Rectal smooth muscle tissue (tissue), 1 donor: ENCODE measurements at regions not wholly inside any gene's neighbourhood (a gene's known extent, or its start where the extent isn't known, plus 50 kb on each side); places are given as distances from the start of the nearest gene placed in this dataset.

ENCODE experiments used
- H3K27ac ChIP-seq: one replicate; pipeline ENCODE4 v1.7.0; 2013; ENCODE audit warnings: low read depth, low read length, inconsistent platforms
- H3K27me3 ChIP-seq: one replicate; pipeline ENCODE4 v1.7.0; 2013; ENCODE audit warnings: low read length; ENCODE audit not compliant: control insufficient read depth, insufficient read depth
- H3K36me3 ChIP-seq: one replicate; pipeline ENCODE4 v1.7.0; 2013; ENCODE audit warnings: low read length; ENCODE audit not compliant: control insufficient read depth, insufficient read depth
- H3K4me1 ChIP-seq: one replicate; pipeline ENCODE4 v1.7.0; 2013; ENCODE audit warnings: low read length; ENCODE audit not compliant: control insufficient read depth, insufficient read depth
- H3K4me3 ChIP-seq: one replicate; pipeline ENCODE4 v1.7.0; 2013; ENCODE audit warnings: low read length
- H3K9ac ChIP-seq: one replicate; pipeline ENCODE4 v1.7.0; 2013; ENCODE audit warnings: low read length

DNA sequence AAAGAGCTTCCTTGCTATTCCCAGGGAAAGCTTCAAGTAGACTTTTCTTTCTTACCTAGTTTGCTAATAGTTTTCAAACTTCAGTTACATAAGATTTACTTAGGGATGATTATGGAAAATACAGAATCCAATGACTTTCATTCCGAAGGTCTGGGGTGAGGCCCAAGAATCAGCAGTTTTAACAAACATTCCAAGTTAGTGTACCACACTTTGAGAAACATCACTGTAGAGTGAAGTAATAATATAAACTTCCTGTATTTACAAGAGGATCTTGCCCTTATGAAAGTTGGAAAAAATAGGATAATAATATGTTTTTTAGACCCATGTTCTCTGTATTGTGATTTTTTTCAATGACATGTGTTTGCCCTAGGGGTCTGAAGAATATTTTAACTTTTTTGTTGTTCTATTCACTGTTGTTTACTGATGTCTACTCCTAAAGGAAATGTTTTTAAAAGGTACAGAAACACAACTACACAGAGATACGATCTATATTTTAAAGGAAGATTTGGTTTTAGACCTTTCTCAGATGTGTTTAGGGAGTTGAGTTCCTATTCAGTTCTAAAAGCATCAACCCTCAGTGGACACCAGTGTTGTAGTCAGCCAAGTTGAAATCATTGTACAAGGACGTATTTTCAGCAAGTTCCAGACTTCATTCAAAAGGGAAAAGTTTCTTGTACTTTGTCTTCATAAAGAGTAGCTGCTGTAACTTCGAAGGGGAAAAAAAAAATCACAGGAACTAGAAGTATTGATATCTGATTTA, 295.8 kb upstream of the SLC7A11 start:
- Histone ChIP-seq H3K36me3 (no peaks in the 10 kb centered on the region), H3K4me3 (no peak overlapping the region), H3K27me3 (no peaks in the 10 kb centered on the region), H3K9ac (no peak overlapping the region), H3K4me1 (no peaks in the 10 kb centered on the region), H3K27ac (no peak overlapping the region)

DNA sequence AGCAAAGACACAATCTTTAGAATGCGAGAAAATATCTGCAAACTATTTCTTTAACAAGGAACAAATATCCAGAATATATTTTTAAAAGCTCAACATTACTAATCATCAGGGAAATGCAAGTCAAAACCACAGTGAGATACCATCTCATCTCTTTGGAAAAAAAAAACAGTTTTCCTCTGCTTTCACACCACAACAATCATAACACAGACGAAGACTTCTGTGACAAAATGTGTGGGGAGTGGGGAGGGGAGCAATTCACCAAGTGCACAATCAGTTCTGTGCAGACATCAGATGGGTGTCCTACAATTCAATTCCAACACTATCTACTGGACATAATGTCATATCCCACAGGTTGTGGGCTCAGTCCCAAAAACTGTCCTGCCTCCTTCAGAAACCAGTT, 293.2 kb upstream of the SLC7A11 start:
- no peak overlapping the region for H3K27ac ChIP-seq
- H3K36me3 ChIP-seq = no peaks in the 10 kb centered on the region
- H3K27me3 ChIP-seq = no peaks in the 10 kb centered on the region
- H3K4me1 ChIP-seq = no peaks in the 10 kb centered on the region
- H3K9ac ChIP-seq = no peak overlapping the region
- H3K4me3 ChIP-seq = no peak overlapping the region

DNA sequence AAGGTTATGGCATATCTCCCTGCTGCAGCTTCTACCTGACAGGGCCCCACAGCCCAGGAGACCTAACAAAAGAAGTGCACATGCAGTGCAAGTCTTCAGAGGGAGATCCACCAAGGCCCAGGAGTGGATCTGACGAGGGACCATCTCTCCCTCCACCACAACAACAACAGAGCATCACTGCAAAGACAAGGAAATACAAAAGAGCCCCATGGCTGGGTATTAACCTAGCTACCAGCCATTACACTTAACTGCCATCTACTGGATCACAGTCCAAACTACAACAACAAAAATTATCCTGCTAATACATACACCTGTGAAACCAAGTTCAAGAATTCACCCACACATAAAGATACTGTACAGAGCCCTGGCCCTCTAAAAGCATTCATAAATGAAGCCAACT, 280.2 kb upstream of the SLC7A11 start:
- no peak overlapping the region for H3K9ac ChIP-seq
- no peak overlapping the region for H3K4me3 ChIP-seq
- H3K27ac ChIP-seq = no peak overlapping the region
- H3K4me1 ChIP-seq = no peaks in the 10 kb centered on the region
- no peaks in the 10 kb centered on the region for H3K27me3 ChIP-seq
- H3K36me3 ChIP-seq = no peaks in the 10 kb centered on the region

DNA sequence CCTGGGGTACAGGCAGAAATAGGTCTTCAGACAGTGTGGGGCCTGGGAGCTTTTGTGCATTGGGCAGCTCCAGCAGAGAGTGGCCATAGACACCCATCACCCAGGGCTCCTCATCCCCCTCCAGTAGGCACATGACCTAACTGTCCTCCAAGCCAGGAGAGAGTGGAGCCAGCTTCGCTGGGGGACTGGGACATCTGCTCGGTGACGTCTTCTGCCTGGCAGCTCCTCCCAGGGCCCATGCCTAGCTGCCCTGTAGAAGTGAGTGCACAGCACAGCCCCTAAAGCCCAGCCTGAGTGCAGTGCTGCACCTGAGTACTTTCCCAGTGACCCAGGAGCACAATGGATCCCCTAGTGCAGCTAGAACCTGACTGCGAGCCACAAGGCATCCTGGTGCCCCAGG, 279.7 kb upstream of the SLC7A11 start:
- no peak overlapping the region for H3K27ac ChIP-seq
- H3K36me3 ChIP-seq = no peaks in the 10 kb centered on the region
- no peaks in the 10 kb centered on the region for H3K4me1 ChIP-seq
- no peak overlapping the region for H3K9ac ChIP-seq
- no peaks in the 10 kb centered on the region for H3K27me3 ChIP-seq
- no peak overlapping the region for H3K4me3 ChIP-seq

DNA sequence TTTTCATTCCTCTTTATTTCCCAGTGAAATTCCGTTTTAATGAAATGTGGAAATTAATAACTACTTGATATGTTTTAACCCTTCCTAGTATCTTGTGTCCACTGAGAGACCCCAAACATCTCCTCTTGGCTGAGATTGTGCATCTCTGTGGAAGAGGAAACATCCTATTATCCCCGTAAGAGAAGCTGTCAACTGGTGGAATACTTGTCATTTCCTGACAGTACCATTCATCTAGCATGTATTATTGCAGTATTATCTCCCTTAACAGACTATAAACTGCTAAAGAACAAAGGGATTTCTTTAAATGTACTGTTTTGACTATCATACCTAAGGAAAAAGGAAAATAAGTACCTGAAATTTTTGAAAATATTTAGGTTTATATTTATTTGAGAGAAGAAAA, 277.3 kb upstream of the SLC7A11 start:
- H3K27ac ChIP-seq = no peak overlapping the region
- H3K36me3 ChIP-seq = no peaks in the 10 kb centered on the region
- H3K9ac ChIP-seq = no peak overlapping the region
- no peaks in the 10 kb centered on the region for H3K4me1 ChIP-seq
- H3K4me3 ChIP-seq = no peak overlapping the region
- no peaks in the 10 kb centered on the region for H3K27me3 ChIP-seq

DNA sequence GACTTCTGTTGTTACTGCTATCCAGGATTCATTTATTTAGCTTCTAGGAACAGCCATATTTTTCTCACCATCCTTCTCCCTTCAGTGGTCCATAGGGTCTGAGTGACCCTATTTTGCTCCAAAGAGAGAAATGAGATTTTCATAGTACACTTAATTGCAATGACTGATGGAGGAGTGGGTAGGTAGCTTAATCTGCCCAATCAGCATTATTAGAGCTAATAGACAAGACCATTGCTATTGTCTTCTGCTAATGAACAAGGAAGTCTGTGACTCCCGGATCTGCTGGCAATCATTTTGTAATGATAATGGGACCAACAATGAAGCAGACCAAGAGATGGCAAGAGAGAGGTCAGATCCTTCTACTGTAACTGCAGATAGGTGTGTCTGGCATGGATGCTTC, 271.4 kb upstream of the SLC7A11 start:
- Histone ChIP-seq H3K27me3 (no peaks in the 10 kb centered on the region), H3K27ac (no peak overlapping the region), H3K4me1 (no peaks in the 10 kb centered on the region), H3K4me3 (no peak overlapping the region), H3K36me3 (no peaks in the 10 kb centered on the region), H3K9ac (no peak overlapping the region)

DNA sequence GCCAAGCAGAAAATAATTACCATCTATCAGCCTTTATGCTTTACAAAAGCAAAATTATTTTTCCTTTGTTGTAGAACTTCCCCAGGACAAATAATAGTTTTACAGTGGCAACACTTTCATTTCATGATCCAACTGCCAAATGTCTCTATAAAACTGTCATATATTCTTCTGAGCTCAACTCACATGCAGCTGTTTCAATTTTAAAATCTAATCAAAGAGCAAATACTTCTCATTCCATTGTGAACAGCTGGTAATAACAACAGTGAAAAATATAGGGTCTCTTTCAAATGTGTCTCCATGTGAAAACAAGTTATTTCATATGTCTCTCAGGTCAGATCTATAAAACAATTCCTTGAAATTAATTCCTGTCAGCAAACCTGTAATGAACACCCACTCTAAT, 270.6 kb upstream of the SLC7A11 start:
- Histone ChIP-seq H3K9ac (no peak overlapping the region), H3K36me3 (no peaks in the 10 kb centered on the region), H3K4me1 (no peaks in the 10 kb centered on the region), H3K27me3 (no peaks in the 10 kb centered on the region), H3K4me3 (no peak overlapping the region), H3K27ac (no peak overlapping the region)

DNA sequence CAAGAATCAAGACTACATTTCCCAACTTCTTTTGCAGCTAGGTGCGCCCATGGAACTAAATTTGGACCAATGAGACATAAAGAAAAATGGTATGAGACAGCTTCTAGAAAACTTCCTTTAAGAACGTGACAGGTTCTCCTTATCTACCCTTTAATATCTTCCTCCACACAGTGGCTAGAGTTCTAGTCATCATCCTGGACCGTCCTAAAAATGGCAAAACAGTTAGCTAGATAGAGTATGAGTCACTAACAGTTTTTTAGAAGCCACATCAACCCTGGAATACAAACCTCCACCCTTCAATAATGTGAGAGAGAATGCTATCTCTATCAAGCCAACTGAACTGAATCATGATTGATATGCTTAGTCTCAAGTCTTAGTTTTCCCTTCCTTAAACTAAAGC, 267.9 kb upstream of the SLC7A11 start:
- Histone ChIP-seq H3K27me3 (no peaks in the 10 kb centered on the region), H3K4me3 (no peak overlapping the region), H3K36me3 (no peaks in the 10 kb centered on the region)

DNA sequence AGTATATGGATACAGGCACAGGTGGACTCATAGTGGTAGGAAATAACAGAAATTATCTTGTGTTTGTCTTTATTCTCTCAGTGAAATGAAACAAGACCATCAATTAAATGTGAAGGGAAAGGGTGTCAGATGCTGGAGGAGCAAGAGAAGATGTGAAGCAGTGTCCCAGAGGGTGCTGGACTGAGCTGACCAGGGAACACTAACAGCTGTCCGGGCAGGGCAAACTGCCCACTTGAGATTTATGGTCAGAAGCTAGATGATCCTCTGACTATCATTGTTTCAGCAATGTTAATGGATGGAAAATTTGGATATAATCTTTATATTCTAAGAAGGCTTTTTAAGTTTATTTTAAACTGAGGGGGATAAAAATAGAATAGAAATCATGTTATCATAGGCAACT, 267.2 kb upstream of the SLC7A11 start:
- Histone ChIP-seq H3K4me3 (no peak overlapping the region), H3K4me1 (no peaks in the 10 kb centered on the region), H3K36me3 (no peaks in the 10 kb centered on the region), H3K27me3 (no peaks in the 10 kb centered on the region), H3K27ac (no peak overlapping the region), H3K9ac (no peak overlapping the region)

More for the DNA sequence above, 267.9 kb upstream of the SLC7A11 start:
- no peak overlapping the region for H3K9ac ChIP-seq
- no peak overlapping the region for H3K27ac ChIP-seq
- no peaks in the 10 kb centered on the region for H3K4me1 ChIP-seq

DNA sequence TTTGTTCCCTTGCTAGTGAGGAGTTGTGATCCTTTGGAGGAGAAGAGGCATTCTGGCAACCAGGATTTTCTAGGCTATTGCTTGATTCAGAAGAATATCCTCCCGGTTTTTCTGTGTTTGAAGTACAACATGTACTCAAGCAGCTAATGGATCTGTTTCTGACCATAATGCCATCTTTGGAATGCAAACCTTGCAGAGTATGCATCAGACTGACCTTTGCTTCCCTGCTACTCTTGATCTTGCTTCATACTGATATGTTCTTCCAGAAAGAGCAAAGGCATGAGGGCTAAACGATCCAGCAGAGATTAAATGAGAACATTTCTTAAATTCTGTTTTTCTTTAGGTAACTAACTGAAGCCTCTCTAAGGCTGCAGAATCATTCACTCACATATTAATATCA, 265.4 kb upstream of the SLC7A11 start:
- H3K4me1 ChIP-seq = no peaks in the 10 kb centered on the region
- no peak overlapping the region for H3K27ac ChIP-seq
- no peak overlapping the region for H3K9ac ChIP-seq
- no peak overlapping the region for H3K4me3 ChIP-seq
- H3K36me3 ChIP-seq = no peaks in the 10 kb centered on the region
- H3K27me3 ChIP-seq = no peaks in the 10 kb centered on the region

DNA sequence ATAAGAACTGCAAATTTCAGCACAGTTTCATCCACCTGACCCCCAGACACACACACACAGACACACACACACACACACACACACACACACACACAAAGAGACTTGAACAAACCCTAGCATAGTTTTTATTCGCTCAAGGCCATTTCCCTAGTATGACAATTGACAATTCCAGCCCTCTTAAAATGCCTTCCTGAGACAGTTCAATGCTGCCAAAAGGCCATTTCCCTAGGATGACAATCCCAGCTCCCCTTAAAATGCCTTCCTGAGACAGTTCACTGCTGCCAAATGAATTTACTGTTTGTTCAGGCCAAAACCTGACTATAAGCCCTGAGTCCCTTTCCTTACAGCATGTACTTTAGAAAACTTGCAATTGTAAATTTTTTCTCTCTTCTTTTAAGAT, 259.5 kb upstream of the SLC7A11 start:
- H3K4me3 ChIP-seq = no peak overlapping the region
- H3K27ac ChIP-seq = no peak overlapping the region
- no peaks in the 10 kb centered on the region for H3K4me1 ChIP-seq
- H3K27me3 ChIP-seq = no peaks in the 10 kb centered on the region
- no peaks in the 10 kb centered on the region for H3K36me3 ChIP-seq
- H3K9ac ChIP-seq = no peak overlapping the region

DNA sequence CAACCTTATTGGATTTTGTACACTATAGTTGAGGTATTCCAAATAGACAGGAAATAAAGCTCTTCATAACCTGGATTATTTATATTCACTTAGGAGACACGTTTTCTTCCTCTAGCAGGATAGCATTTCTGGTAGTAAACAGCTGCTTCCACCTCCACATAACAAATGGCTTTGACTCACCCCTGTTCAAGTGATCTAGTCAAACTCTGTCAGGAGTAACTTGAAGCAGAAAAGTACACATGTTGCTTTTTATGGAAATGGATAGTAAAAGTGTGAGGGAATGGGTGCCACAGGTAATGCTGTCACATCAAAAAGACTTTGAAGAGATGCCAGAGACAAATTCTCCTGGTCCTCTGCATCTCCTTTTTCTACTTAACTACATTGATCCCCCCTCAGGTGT, 258.7 kb upstream of the SLC7A11 start:
- no peak overlapping the region for H3K27ac ChIP-seq
- H3K27me3 ChIP-seq = no peaks in the 10 kb centered on the region
- H3K9ac ChIP-seq = no peak overlapping the region
- H3K4me1 ChIP-seq = no peaks in the 10 kb centered on the region
- H3K36me3 ChIP-seq = no peaks in the 10 kb centered on the region
- no peak overlapping the region for H3K4me3 ChIP-seq

DNA sequence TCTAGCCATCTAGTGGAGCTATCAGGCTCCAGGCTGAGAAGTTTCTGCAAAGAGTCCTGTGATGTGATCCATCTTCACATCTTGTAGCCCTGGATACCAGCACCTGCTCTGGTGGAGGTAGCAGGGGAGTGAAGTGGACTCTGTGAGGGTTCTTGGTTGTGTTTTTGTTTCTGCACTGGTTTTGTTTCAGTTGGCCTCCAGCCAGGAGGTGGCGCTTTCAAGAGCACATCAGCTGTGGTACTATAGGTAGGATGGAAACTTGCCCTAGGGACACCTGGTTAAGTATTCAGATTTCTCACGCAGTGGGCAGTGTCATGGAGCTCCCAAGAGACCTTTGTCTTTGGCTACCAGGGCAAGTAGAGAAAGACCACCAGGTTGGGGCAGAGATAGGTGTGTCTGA, 257.5 kb upstream of the SLC7A11 start:
- Histone ChIP-seq H3K27me3 (no peaks in the 10 kb centered on the region), H3K9ac (no peak overlapping the region), H3K4me1 (no peaks in the 10 kb centered on the region), H3K27ac (no peak overlapping the region), H3K36me3 (no peaks in the 10 kb centered on the region), H3K4me3 (no peak overlapping the region)
